Muscle of back (tissue), 3 donors: ENCODE measurements at regions not wholly inside any gene's neighbourhood (a gene's known extent, or its start where the extent isn't known, plus 50 kb on each side); places are given as distances from the start of the nearest gene placed in this dataset.

Source experiments
- DNase-seq, 3 donors: peaks; one replicate each; pipeline versions ENCODE4 v3.0.0 to v3.0.0-alpha.2; 2013

GRCh38 chr18:29693334-29693733, 1349.2 kb downstream of the DSC3 start:
- no peak for DNase-seq

GRCh38 chr18:29681578-29681977, 1361.0 kb downstream of the DSC3 start:
- no peak for DNase-seq

GRCh38 chr18:29664278-29665036, 1378.1 kb downstream of the DSC3 start:
- peak in 1 of 3 donors; percentile 5 for DNase-seq

GRCh38 chr18:29661924-29662323, 1380.6 kb downstream of the DSC3 start:
- DNase-seq, result no peak

GRCh38 chr18:29660777-29661176, 1381.8 kb downstream of the DSC3 start:
- DNase-seq, result no peak

GRCh38 chr18:29653671-29654215, 1388.8 kb downstream of the DSC3 start:
- DNase-seq, result peak; percentile 52 to 76 (median 63)

- no peak for DNase-seq
These were observed 1389.7 kb downstream of the DSC3 start for GRCh38 chr18:29652797-29653196.

- DNase-seq, result peak in 1 of 3 donors; percentile 17
These were observed 1391.3 kb downstream of the DSC3 start for GRCh38 chr18:29651122-29651680.

- DNase-seq, result no peak
These were observed 1393.7 kb downstream of the DSC3 start for GRCh38 chr18:29648891-29649290.

- no peak for DNase-seq
These were observed 1394.8 kb downstream of the DSC3 start for GRCh38 chr18:29647700-29648099.

- DNase-seq, result no peak
These were observed 1398.3 kb downstream of the DSC3 start for GRCh38 chr18:29644276-29644675.

GRCh38 chr18:29629493-29630036, 1413.0 kb downstream of the DSC3 start:
- DNase-seq, result no peak

- DNase-seq, result no peak
These were observed 1416.4 kb downstream of the DSC3 start for GRCh38 chr18:29626094-29626493.

- DNase-seq, result no peak
These were observed 1425.7 kb downstream of the DSC3 start for GRCh38 chr18:29616867-29617266.

GRCh38 chr18:29608982-29609381, 1432.1 kb upstream of the CDH2 start:
- DNase-seq, result no peak

GRCh38 chr18:29605365-29605764, 1428.4 kb upstream of the CDH2 start:
- no peak for DNase-seq

- DNase-seq, result no peak
These were observed 1420.0 kb upstream of the CDH2 start for GRCh38 chr18:29596959-29597358.

GRCh38 chr18:29594493-29594892, 1417.6 kb upstream of the CDH2 start:
- DNase-seq, result no peak

- DNase-seq, result no peak
These were observed 1411.6 kb upstream of the CDH2 start for GRCh38 chr18:29588446-29589100.

- no peak for DNase-seq
These were observed 1409.3 kb upstream of the CDH2 start for GRCh38 chr18:29586210-29586609.

GRCh38 chr18:29560270-29560669, 1383.3 kb upstream of the CDH2 start:
- no peak for DNase-seq

GRCh38 chr18:29556070-29556469, 1379.1 kb upstream of the CDH2 start:
- no peak for DNase-seq

- no peak for DNase-seq
These were observed 1372.8 kb upstream of the CDH2 start for GRCh38 chr18:29549759-29550158.
